Effector memory CD4-positive, alpha-beta T cell (primary cell): ENCODE measurements at regions not wholly inside any gene's neighbourhood (a gene's known extent, or its start where the extent isn't known, plus 50 kb on each side); places are given as distances from the start of the nearest gene placed in this dataset.
"Not testable (repeated sequence)": the region's sequence is repeated elsewhere in the genome, so short reads cannot be mapped to it uniquely, and the experiment has no call there.

Source experiments
- DNase-seq, 3 donors: peaks; one replicate each; pipeline ENCODE4 v3.0.0-alpha.2; 2020
- H3K27ac ChIP-seq: 2 replicates; pipeline ENCODE4 v1.7.0; 2013; ENCODE audit warnings: mild to moderate bottlenecking, low read length, moderate library complexity; ENCODE audit not compliant: insufficient read depth, poor library complexity, severe bottlenecking
- H3K27me3 ChIP-seq: replicated peaks from 2 replicates; pipeline ENCODE4 v1.7.0; 2013; ENCODE audit warnings: mild to moderate bottlenecking, low read length; ENCODE audit not compliant: insufficient read depth, control insufficient read depth, poor library complexity, severe bottlenecking
- H3K36me3 ChIP-seq: 2 replicates; pipeline ENCODE4 v1.7.0; 2013; ENCODE audit warnings: mild to moderate bottlenecking, low read length, moderate library complexity; ENCODE audit not compliant: control insufficient read depth, insufficient read depth
- H3K4me1 ChIP-seq: 2 replicates; pipeline ENCODE4 v1.7.0; 2013; ENCODE audit warnings: low read length, mild to moderate bottlenecking; ENCODE audit not compliant: control insufficient read depth, insufficient read depth, poor library complexity, severe bottlenecking
- H3K4me3 ChIP-seq: 2 replicates; pipeline ENCODE4 v1.7.0; 2013; ENCODE audit warnings: low read length, low read depth, mild to moderate bottlenecking; ENCODE audit not compliant: insufficient read depth, poor library complexity, severe bottlenecking
- H3K9me3 ChIP-seq: 2 replicates; pipeline ENCODE4 v1.7.0; 2013; ENCODE audit warnings: mild to moderate bottlenecking, low read length, moderate library complexity; ENCODE audit not compliant: control insufficient read depth

DNA sequence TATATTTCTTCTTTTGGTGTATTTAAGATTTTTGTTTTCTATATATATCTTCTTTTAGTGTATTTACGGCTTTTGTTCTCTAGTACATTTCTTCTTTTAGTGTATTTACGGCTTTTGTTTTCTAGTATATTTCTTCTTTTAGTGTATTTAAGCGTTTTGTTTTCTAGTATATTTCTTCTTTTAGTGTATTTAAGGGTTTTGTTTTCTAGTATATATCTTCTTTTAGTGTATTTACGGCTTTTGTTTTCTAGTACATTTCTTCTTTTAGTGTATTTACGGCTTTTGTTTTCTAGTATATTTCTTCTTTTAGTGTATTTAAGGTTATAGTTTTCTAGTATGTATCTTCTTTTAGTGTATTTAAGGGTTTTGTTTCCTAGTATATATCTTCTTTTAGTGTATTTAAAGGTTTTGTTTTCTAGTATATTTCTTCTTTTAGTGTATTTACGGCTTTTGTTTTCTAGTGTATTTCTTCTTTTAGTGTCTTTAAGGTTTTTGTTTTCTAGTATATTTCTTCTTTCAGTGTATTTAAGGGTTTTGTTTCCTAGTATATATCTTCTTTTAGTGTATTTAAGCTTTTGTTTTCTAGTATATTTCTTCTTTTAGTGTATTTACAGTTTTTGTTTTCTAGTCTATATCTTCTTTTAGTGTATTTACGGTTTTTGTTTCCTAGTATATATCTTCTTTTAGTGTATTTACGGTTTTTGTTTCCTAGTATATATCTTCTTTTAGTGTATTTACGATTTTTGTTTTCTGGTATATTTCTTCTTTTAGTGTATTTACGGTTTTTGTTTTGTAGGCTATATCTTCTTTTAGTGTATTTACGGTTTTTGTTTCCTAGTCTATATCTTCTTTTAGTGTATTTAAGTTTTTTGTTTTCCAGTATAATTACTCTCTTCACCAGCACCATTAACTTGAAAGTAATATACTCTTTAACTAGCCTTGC lies 249.4 kb downstream of the SHOX start:
- H3K4me1 ChIP-seq, H3K9me3 ChIP-seq, H3K36me3 ChIP-seq, H3K27ac ChIP-seq, DNase-seq, H3K27me3 ChIP-seq, H3K4me3 ChIP-seq: not testable (repeated sequence)

- Histone ChIP-seq H3K27me3 (no peaks in the 10 kb centered on the region), H3K9me3 (no peaks in the 10 kb centered on the region), H3K36me3 (no peaks in the 10 kb centered on the region), H3K4me1 (no peaks in the 10 kb centered on the region), H3K4me3 (no peak overlapping the region), H3K27ac (no peak overlapping the region)
- DNase-seq, result no peak
Measured at GRCh38 chrX:874061-874460, 243.5 kb downstream of the SHOX start.

GRCh38 chrX:873016-873415 lies 242.4 kb downstream of the SHOX start:
- H3K4me3 ChIP-seq, result no peak overlapping the region
- H3K36me3 ChIP-seq, result no peaks in the 10 kb centered on the region
- DNase-seq, result no peak
- H3K4me1 ChIP-seq, result no peaks in the 10 kb centered on the region
- no peaks in the 10 kb centered on the region for H3K9me3 ChIP-seq
- no peaks in the 10 kb centered on the region for H3K27me3 ChIP-seq
- no peak overlapping the region for H3K27ac ChIP-seq

DNA sequence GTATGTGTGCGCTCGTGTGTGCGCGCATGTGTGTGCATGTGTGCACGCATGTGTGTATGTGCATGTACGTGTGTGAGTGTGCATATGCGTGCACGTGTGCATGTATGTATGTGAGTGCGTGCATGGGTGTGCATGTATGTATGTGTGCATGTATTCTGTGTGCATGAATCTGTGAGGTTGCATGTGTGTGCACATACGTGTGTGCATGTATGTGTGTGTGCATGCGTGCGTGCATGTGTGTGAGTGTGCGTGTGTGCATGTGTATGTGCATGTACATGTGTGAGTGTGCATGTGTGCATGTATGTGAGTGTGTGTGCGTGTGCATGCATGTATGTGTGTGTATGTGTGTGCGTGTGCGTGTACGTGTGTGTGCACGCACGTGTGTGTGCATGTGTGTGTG lies 241.5 kb downstream of the SHOX start:
- Histone ChIP-seq H3K4me3 (no peak overlapping the region), H3K4me1 (no peaks in the 10 kb centered on the region), H3K27ac (no peak overlapping the region), H3K36me3 (no peaks in the 10 kb centered on the region), H3K9me3 (no peaks in the 10 kb centered on the region), H3K27me3 (no peaks in the 10 kb centered on the region)
- no peak for DNase-seq

DNA sequence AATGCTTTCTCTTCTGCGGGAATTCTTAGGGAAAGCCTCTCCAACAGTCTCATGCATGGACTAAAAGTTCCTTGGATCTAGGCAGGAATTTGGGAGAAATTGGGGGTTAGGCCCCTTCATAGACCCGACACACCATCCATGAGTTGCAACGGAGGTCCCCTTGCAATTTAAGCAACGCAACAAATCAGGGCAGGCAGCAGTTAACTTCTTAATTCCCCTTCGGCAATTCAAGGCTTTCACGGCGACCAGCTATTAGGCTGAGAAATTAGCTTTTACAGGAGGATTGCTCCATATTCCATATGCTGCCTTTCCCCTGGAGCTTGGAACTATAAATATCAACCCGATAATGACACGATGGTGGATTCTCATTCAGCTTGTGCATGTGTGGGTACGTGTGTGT lies 241.0 kb downstream of the SHOX start:
- H3K4me1 ChIP-seq, result no peaks in the 10 kb centered on the region
- no peaks in the 10 kb centered on the region for H3K27me3 ChIP-seq
- H3K4me3 ChIP-seq, result no peak overlapping the region
- H3K27ac ChIP-seq, result no peak overlapping the region
- no peaks in the 10 kb centered on the region for H3K9me3 ChIP-seq
- no peaks in the 10 kb centered on the region for H3K36me3 ChIP-seq
- DNase-seq, result no peak

DNA sequence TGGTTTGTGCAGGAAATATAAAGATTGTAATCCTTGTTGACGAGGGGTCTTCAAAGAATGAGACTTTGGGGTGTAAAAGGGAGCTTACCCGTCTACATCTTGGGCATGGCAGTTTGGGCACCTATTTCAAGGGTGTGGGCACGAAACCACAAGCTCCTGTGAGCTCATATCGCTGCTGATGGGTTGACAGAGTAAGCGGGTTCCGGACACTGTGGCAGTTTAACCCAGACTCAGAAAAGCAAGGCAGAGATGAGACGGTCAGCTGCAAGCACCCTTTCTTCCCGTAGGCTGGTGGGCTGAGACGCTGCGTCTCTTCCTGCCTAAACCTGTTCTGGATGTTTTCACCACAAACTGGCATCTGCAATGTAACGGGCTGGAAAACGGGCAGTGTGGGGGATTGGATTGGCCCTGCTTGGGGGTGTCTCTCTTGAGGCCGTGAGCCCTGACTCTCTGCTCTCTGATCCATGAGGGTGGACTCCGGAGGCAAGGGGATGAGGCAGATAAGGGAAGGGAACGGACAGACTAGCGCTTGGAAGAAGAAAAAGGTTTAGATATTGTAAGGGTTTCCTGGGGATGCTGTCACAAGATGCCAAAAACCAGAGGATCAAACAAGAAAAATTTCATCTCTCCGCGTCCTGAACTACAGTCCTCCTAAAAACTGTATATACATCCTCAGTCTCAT lies 237.5 kb downstream of the SHOX start:
- Histone ChIP-seq H3K4me3 (no peak overlapping the region), H3K9me3 (no peaks in the 10 kb centered on the region), H3K4me1 (no peaks in the 10 kb centered on the region)

GRCh38 chrX:867502-867901 lies 236.9 kb downstream of the SHOX start:
- no peak overlapping the region for H3K27ac ChIP-seq
- H3K36me3 ChIP-seq, result no peaks in the 10 kb centered on the region
- no peaks in the 10 kb centered on the region for H3K9me3 ChIP-seq
- DNase-seq, result no peak
- H3K4me1 ChIP-seq, result no peaks in the 10 kb centered on the region
- H3K27me3 ChIP-seq, result no peaks in the 10 kb centered on the region
- no peak overlapping the region for H3K4me3 ChIP-seq

More for the DNA sequence above, 237.5 kb downstream of the SHOX start:
- Histone ChIP-seq H3K36me3 (no peaks in the 10 kb centered on the region), H3K27ac (no peak overlapping the region), H3K27me3 (no peaks in the 10 kb centered on the region)
- no peak for DNase-seq

- DNase-seq, result no peak
- Histone ChIP-seq H3K36me3 (no peaks in the 10 kb centered on the region), H3K27ac (no peak overlapping the region), H3K27me3 (no peaks in the 10 kb centered on the region), H3K4me3 (no peak overlapping the region), H3K4me1 (no peaks in the 10 kb centered on the region), H3K9me3 (no peaks in the 10 kb centered on the region)
Measured at GRCh38 chrX:866441-866990, 235.9 kb downstream of the SHOX start.

DNA sequence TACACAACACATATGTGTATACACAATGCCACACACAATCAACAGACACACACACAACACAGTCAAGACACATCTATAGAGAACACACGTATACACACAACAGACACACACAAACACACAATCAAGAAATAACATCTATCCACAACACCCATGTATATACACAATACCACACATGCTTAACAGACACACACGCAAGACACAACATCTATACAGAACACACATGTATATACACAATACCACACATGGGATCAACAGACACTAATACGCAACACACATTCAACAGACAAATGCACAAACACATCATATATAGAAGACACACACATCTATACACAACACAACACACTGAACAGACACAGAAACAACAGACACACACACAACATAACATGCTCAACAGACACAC lies 234.8 kb downstream of the SHOX start:
- Histone ChIP-seq H3K27ac (no peak overlapping the region), H3K9me3 (no peaks in the 10 kb centered on the region), H3K4me3 (no peak overlapping the region), H3K27me3 (no peaks in the 10 kb centered on the region), H3K36me3 (no peaks in the 10 kb centered on the region), H3K4me1 (no peaks in the 10 kb centered on the region)
- DNase-seq, result no peak

GRCh38 chrX:861921-862320 lies 231.3 kb downstream of the SHOX start:
- Histone ChIP-seq H3K27ac (no peak overlapping the region), H3K4me3 (no peak overlapping the region), H3K4me1 (no peaks in the 10 kb centered on the region), H3K36me3 (no peaks in the 10 kb centered on the region), H3K9me3 (no peaks in the 10 kb centered on the region), H3K27me3 (no peaks in the 10 kb centered on the region)
- no peak for DNase-seq
